Choroid plexus epithelial cell (primary cell): ENCODE measurements at regions not wholly inside any gene's neighbourhood (a gene's known extent, or its start where the extent isn't known, plus 50 kb on each side); places are given as distances from the start of the nearest gene placed in this dataset.

Experiments
- DNase-seq: peaks from one replicate; pipeline ENCODE4 v3.0.0-alpha.2; 2010; ENCODE audit warnings: low read depth
- H3K4me3 ChIP-seq: 2 replicates; pipeline ENCODE4 v1.5.1; 2011; ENCODE audit warnings: low read depth, mild to moderate bottlenecking, control low read depth, low read length, moderate library complexity
- CTCF ChIP-seq: conservative IDR thresholded peaks from 2 replicates; pipeline ENCODE4 v1.5.1; 2011; ENCODE audit warnings: low read depth, mild to moderate bottlenecking, control low read depth, inconsistent platforms, low read length, moderate library complexity

GRCh38 chr17:72222661-72223380, 102.0 kb downstream of the SOX9 start:
- no peak overlapping the region for H3K4me3 ChIP-seq
- no peak for TF ChIP-seq CTCF
- no peak for DNase-seq

- H3K4me3 ChIP-seq, result no peak overlapping the region
- no peak for TF ChIP-seq CTCF
Observed at GRCh38 chr17:72223866-72224291, 103.1 kb downstream of the SOX9 start.

GRCh38 chr17:72226322-72226721, 105.5 kb downstream of the SOX9 start:
- no peak overlapping the region for H3K4me3 ChIP-seq
- DNase-seq, result no peak
- no peak for TF ChIP-seq CTCF

More at GRCh38 chr17:72223866-72224291, 103.1 kb downstream of the SOX9 start:
- no peak for DNase-seq

GRCh38 chr17:72233986-72234385, 113.2 kb downstream of the SOX9 start:
- H3K4me3 ChIP-seq, result no peak overlapping the region
- no peak for DNase-seq
- no peak for TF ChIP-seq CTCF

- TF ChIP-seq CTCF, result no peak
- no peak for DNase-seq
- no peak overlapping the region for H3K4me3 ChIP-seq
Observed at GRCh38 chr17:72234985-72235384, 114.2 kb downstream of the SOX9 start.

- no peak for DNase-seq
- no peak for TF ChIP-seq CTCF
- H3K4me3 ChIP-seq, result no peak overlapping the region
Observed at GRCh38 chr17:72236980-72237633, 116.3 kb downstream of the SOX9 start.
